ENCODE measurements at regions not wholly inside any gene's neighbourhood (a gene's known extent, or its start where the extent isn't known, plus 50 kb on each side); places are given as distances from the start of the nearest gene placed in this dataset.

GRCh38 chr9:107674721-107675277 is 185.2 kb upstream of the KLF4 start:
- intact Hi-C loops (cut with micrococcal nuclease): no loop called here

DNA sequence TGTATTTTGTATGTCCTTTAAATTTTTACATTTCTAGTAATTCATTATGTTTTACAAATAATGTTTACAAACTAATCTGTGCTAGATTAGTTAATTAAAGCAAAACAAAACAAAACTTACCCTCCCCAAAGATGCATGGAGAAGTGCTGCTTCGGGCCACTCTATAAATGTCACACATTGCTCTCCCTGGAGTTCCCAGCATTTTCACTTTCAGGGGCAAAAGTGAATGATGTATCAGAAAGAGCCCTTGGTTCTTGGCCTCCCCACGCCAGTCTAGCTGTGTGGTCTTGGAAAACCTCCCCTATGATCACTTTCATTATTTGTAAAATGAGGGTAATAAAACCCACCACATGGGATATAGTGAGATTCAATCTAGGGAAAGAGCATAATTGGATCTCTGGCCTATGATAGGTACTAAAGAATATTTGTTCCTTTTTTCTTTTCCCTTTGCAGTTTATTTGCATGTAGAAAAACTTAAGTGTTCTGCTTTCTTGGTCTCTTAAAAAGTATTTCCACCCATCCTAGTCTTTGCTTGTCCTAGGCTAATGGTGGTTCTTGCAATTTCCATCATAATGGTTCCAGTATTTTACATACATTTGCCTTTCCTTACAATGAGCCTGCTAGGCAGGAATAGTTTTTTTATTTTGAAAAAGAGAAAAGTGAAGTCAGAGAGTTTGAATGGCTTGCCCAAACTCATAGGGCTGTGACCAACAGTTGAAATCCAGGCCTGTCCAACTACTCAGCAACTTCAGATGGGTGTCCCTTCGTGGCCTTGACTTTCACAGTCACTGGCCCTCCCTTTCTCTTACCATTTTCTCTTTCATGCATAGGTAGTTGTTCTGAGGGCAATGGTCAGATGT is 184.5 kb upstream of the KLF4 start:
- intact Hi-C loops (cut with micrococcal nuclease): no loop called here

- intact Hi-C loops (cut with micrococcal nuclease): no loop called here
These were observed 182.0 kb upstream of the KLF4 start for GRCh38 chr9:107671588-107671987.

GRCh38 chr9:107669422-107669821 is 179.9 kb upstream of the KLF4 start:
- intact Hi-C loops (cut with micrococcal nuclease): no loop called here

DNA sequence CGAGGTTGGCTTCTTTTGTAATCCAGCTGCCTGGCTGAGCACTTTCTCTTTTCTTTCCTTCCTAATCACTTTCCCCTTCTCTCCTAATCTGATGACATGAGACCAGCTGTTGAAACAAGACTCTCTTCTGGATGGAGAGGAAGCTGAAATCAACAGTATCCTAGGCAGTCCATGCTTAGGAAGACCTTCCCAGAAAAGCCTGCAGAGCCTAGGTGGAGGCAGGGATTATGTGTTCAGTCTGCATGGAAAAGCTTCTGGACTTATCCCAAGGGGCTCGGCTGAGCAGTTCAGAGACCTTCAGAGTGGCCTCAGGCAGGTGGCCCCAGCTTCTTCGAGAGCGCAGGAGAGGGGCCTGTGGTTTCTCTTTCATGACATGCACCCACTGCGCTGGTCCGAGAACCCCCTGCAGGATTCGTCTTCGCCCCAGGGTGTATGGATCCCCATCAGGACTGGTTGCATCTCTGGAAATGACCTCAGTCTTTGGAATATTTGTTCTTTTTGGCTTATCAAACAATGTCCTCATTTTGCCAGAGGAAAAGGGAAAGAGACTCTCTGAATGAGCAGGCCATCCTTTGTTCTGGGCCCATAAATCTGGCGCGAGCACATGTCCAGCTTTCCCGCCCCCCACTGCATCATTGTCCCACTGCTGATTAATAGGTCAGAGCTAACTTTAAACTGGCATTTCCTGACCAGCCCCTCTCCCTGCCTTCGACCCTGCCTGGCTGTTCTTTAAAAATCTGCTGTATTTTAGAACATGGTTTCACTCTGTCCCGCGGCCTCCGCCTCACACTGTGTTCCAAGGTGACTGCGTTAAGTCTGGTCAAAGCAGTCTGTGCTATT is 177.9 kb upstream of the KLF4 start:
- intact Hi-C loops (cut with micrococcal nuclease): no loop called here

GRCh38 chr9:107665057-107665456 is 175.5 kb upstream of the KLF4 start:
- intact Hi-C loops (cut with micrococcal nuclease): no loop called here

- intact Hi-C loops (cut with micrococcal nuclease): no loop called here
These were observed 171.4 kb upstream of the KLF4 start for GRCh38 chr9:107660976-107661375.

DNA sequence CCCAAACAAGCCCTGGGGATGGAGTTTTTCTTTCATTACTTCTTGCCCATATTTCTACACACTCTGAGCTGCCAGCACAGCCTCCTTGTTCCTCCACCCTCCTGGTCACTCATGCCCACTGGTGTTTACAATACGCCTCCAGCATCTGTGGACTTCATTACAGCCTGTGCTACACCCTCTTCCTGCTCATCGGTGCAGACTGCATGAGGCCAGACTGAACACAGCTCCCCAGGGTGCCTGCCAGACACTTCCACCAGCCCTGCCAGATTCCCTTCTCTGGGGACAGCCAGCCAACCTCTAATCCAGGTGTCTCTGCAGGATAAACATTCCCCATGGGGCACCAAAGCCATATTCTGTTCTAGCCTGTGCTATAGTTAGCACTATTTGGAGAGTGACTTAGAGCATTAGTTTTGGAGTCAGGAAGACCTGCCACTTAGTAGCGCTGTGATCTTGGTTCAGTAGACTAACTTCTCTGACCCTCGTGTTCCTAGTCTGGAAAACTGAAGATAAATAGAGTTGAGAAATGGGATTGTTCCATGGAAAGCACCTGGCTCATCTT is 163.8 kb upstream of the KLF4 start:
- intact Hi-C loops (cut with micrococcal nuclease): no loop called here

DNA sequence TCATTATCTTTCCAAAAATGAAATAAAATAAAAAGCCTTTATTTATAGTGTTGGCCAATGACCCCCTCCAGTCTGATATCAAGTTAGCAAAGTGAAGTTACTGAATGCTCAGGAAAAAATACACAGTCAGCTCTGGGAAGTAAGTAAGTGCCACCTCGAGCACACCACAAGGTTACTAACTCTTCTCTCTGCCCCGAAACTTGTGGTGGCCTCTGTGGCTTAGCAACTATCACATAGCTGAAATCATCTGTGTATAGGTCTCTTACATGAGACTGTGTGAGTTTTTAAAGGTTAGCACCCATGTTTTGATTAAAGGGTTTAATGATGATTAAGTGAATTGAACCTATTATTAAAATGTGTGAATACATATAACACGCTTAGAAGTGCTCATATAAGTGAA is 161.4 kb upstream of the KLF4 start:
- intact Hi-C loops (cut with micrococcal nuclease): no loop called here

DNA sequence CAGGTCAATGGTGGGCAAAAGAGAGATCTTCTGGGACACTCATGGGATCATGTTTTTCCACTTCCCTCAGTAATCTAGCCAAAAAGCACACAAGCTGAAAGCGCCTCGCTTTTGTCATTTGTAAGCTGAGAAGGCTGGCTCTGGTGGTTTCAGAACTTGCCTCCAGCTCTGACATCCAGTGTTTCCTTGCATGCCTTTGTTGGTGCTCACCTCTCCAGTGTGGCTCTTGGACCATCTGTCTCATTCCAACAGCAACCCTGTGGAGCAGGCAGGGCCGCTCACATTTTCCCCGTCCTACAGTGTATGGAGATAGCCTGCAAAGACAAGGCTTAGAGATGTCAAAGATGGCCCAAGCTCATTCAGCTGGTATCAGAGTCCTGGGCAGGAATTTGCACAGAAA is 160.8 kb upstream of the KLF4 start:
- intact Hi-C loops (cut with micrococcal nuclease): no loop called here

GRCh38 chr9:107648153-107648715 is 158.7 kb upstream of the KLF4 start:
- intact Hi-C loops (cut with micrococcal nuclease): no loop called here

- intact Hi-C loops (cut with micrococcal nuclease): no loop called here
These were observed 158.0 kb upstream of the KLF4 start for GRCh38 chr9:107647611-107648010.

DNA sequence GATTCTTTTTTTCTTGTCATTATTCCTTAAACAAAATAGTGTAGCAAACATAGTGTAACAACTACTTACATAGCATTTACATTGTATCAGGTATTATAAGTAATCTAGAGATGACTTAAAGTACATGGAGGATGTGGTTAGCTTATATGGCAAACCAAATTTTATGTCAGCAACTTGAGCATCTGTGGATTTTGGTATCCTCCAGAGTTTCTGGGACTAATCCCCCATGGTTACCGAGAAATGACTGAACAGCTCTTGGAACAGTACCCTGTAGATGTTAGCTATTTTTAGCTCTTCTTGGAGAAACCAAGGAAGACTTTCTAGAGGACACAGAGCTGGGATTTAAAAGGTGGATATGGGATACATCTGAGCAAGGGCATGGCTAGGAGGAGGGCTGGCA is 157.6 kb upstream of the KLF4 start:
- intact Hi-C loops (cut with micrococcal nuclease): no loop called here

GRCh38 chr9:107645464-107645833 is 155.9 kb upstream of the KLF4 start:
- intact Hi-C loops (cut with micrococcal nuclease): no loop called here

- intact Hi-C loops (cut with micrococcal nuclease): no loop called here
These were observed 155.3 kb upstream of the KLF4 start for GRCh38 chr9:107644733-107645463.

DNA sequence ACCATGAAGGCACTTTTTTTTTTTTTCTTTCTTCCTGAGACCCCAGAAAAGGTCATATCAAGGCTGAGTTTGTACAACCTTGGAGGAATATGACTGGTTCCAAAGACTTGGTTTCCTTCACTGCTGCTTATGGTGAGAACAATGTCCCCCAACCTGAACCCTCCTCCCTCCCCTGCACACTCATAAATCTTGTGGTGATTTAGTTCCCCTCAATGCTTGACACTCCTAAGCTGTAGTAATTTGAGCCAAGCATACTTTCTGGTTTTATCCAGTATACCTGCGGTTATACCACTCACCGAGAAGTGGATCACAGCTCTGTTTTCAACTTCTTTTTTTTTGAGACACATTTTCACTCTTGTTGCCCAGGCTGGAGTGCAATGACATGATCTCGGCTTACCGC is 149.9 kb upstream of the KLF4 start:
- intact Hi-C loops (cut with micrococcal nuclease): no loop called here

GRCh38 chr9:107638521-107639310 is 149.1 kb upstream of the KLF4 start:
- intact Hi-C loops (cut with micrococcal nuclease): no loop called here

DNA sequence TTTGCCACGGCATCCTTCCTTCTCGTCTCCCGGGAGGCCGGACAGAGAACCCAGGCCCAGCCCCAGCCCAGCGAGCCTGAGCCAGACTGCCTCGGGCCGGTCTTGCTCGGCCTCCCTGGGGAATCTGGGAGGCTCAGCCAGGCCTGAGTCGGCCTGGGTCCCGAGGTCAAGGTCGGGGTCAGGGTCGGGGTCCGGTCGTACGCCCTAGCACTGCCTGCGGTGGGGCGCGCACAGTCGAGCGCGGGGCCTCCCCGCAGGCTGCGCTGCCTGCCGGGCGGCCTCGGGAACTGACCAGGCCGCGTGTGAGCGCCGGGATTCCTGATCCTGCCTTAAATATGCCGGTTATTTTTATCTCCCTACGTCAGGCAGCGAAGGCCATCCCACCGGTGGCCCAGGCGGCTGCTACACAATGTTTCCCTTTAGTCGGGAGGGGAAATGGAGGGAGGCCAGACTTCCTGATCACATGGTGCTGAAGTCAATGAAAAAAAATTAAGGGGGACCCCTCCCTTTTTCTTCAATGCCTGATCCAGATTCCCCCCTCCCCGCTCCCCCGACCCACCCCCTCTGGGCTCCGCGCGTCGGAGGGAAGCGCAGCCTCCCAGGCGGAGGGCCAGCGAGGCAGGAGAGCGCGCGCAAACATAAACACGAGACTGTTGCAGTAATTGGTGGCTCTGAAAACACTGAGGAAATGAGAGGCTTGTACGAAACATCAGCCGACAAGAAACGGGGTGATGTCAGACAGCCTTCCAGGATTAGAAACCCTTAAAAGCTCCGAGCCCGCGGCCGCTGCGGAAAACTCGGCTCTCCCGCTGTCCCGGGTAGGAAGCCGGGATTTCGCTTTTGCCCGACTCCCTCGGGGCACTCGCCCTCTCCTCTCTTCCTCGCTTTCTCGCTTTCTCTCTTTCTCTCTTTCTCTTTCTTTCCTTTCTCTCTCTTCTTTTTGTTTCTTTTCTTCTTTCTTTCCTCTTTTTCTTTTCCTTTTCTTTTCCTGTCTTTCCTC is 148.2 kb upstream of the KLF4 start:
- intact Hi-C loops (cut with micrococcal nuclease): no loop called here

Measured in T-helper 2 cell treated with Interferon-gamma antibody and Interleukin-4, amounts not matched to agents 100 ng/mL and 5 ng/mL, for 36 hours (primary cell).